HCT116 (cell line): ENCODE measurements at regions not wholly inside any gene's neighbourhood (a gene's known extent, or its start where the extent isn't known, plus 50 kb on each side); places are given as distances from the start of the nearest gene placed in this dataset.

Experiments used
- EZH2 ChIP-seq: fragments of 200-600 bp; sonication (generic); IDR thresholded peaks from 2 replicates; pipeline ENCODE4 v1.6.1; 2017; ENCODE audit warnings: antibody characterized with exemption, mixed run types
- FOSL1 ChIP-seq: IDR thresholded peaks from 2 replicates; pipeline ENCODE4 v1.6.1; 2012; ENCODE audit warnings: low read depth
- POLR2A ChIP-seq: IDR thresholded peaks from 2 replicates; pipeline ENCODE4 v1.7.0; 2011; ENCODE audit warnings: borderline replicate concordance; ENCODE audit not compliant: insufficient read depth, insufficient read length; ENCODE audit errors: extremely low read depth
- POLR2AphosphoS5 ChIP-seq: IDR thresholded peaks from 2 replicates; pipeline ENCODE4 v1.6.1; 2011; ENCODE audit warnings: mild to moderate bottlenecking, low read depth, low read length, moderate library complexity
- RAD21 ChIP-seq: IDR thresholded peaks from 2 replicates; pipeline ENCODE4 v1.6.1; 2012; ENCODE audit warnings: low read depth, mild to moderate bottlenecking
- TF ChIP-seq, protein P1 (sequence below), 3 experiments: fragments of 200-600 bp in 1 of 3; sonication (generic) in 1 of 3; IDR thresholded peaks in 2 of 3; conservative IDR thresholded peaks in 1 of 3; 2 replicates each; pipeline ENCODE4 v1.5.1; 2012 to 2017; ENCODE audit warnings: low read depth in 2 of 3, low read length in 2 of 3, antibody characterized with exemption in 1 of 3, borderline replicate concordance in 1 of 3, control low read depth in 1 of 3, mild to moderate bottlenecking in 1 of 3, mixed read lengths in 1 of 3, mixed run types in 1 of 3, moderate library complexity in 1 of 3; ENCODE audit not compliant: insufficient read depth in 1 of 3
- TF ChIP-seq, protein P2 (sequence below): IDR thresholded peaks from 2 replicates; pipeline ENCODE4 v1.6.1; 2011; ENCODE audit warnings: mild to moderate bottlenecking, low read length, moderate library complexity; ENCODE audit not compliant: insufficient replicate concordance; ENCODE audit errors: extremely low read depth

GRCh38 chrX:10750581-10750980 is 130.2 kb upstream of the MID1 start:
- TF ChIP-seq, protein P1, sequence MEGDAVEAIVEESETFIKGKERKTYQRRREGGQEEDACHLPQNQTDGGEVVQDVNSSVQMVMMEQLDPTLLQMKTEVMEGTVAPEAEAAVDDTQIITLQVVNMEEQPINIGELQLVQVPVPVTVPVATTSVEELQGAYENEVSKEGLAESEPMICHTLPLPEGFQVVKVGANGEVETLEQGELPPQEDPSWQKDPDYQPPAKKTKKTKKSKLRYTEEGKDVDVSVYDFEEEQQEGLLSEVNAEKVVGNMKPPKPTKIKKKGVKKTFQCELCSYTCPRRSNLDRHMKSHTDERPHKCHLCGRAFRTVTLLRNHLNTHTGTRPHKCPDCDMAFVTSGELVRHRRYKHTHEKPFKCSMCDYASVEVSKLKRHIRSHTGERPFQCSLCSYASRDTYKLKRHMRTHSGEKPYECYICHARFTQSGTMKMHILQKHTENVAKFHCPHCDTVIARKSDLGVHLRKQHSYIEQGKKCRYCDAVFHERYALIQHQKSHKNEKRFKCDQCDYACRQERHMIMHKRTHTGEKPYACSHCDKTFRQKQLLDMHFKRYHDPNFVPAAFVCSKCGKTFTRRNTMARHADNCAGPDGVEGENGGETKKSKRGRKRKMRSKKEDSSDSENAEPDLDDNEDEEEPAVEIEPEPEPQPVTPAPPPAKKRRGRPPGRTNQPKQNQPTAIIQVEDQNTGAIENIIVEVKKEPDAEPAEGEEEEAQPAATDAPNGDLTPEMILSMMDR (IDR thresholded peaks at IDR 0.05 in 2 of 3, conservative IDR thresholded peaks at IDR 0.05 in 1 of 3; ENCODE audit: borderline replicate concordance in 1 of 3, insufficient read depth in 1 of 3, low read depth in 2 of 3, low read length in 2 of 3), result no peak
- TF ChIP-seq EZH2 (no peak), RAD21 (no peak), POLR2A (no peak), POLR2AphosphoS5 (no peak), FOSL1 (no peak)
- TF ChIP-seq, protein P2, sequence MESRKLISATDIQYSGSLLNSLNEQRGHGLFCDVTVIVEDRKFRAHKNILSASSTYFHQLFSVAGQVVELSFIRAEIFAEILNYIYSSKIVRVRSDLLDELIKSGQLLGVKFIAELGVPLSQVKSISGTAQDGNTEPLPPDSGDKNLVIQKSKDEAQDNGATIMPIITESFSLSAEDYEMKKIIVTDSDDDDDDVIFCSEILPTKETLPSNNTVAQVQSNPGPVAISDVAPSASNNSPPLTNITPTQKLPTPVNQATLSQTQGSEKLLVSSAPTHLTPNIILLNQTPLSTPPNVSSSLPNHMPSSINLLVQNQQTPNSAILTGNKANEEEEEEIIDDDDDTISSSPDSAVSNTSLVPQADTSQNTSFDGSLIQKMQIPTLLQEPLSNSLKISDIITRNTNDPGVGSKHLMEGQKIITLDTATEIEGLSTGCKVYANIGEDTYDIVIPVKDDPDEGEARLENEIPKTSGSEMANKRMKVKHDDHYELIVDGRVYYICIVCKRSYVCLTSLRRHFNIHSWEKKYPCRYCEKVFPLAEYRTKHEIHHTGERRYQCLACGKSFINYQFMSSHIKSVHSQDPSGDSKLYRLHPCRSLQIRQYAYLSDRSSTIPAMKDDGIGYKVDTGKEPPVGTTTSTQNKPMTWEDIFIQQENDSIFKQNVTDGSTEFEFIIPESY, result no peak
